HEK293 (cell line): ENCODE measurements at regions not wholly inside any gene's neighbourhood (a gene's known extent, or its start where the extent isn't known, plus 50 kb on each side); places are given as distances from the start of the nearest gene placed in this dataset.

Experiments
- CTCF ChIA-PET: fragments of 350-600 bp; formaldehyde crosslinking; extraction: SDS; loops from one replicate; lab custom pipeline; 2021; ENCODE audit warnings: antibody characterized with exemption; lab: Yijun Ruan, JAX
- POLR2A ChIA-PET: fragments of 300-600 bp; formaldehyde crosslinking; extraction: SDS; loops from one replicate; lab custom pipeline; 2020; ENCODE audit warnings: antibody characterized with exemption, inconsistent platforms; lab: Yijun Ruan, JAX
- H3K27ac ChIP-seq: fragments of 200-500 bp; sonication (Bioruptor generic); 2 replicates; pipeline ENCODE4 v1.5.1; 2014; ENCODE audit warnings: low read depth, low read length, control low read depth, inconsistent platforms; ENCODE audit errors: extremely low read depth
- H3K36me3 ChIP-seq, 2 experiments: fragments of 200-500 bp in 1 of 2; sonication (Bioruptor generic) in 1 of 2; 1 replicate in 1 of 2; 2 replicates in 1 of 2; pipeline ENCODE4 v1.5.1; 2014 to 2017; ENCODE audit warnings: inconsistent platforms in 2 of 2, low read length in 2 of 2; ENCODE audit not compliant: control insufficient read depth in 2 of 2, insufficient read depth in 1 of 2
- H3K4me1 ChIP-seq: fragments of 200-500 bp; sonication (Bioruptor generic); 2 replicates; pipeline ENCODE4 v1.5.1; 2014; ENCODE audit warnings: mild to moderate bottlenecking, low read length, inconsistent platforms; ENCODE audit not compliant: control insufficient read depth, insufficient read depth
- H3K4me3 ChIP-seq: 2 replicates; pipeline ENCODE4 v1.5.1; 2011; ENCODE audit warnings: low read depth, mild to moderate bottlenecking, control low read depth, low read length, moderate library complexity
- H3K9me3 ChIP-seq: fragments of 200-500 bp; sonication (Bioruptor generic); 2 replicates; pipeline ENCODE4 v1.5.1; 2014; ENCODE audit warnings: low read depth, low read length, inconsistent platforms; ENCODE audit not compliant: control insufficient read depth, insufficient read depth
- IKZF3 ChIP-seq: fragments of 450-650 bp; IDR thresholded peaks from 2 replicates; pipeline ENCODE4 v1.5.0; 2018; ENCODE audit warnings: missing biosample characterization, mild to moderate bottlenecking, missing genetic modification characterization, moderate library complexity
- SP2 ChIP-seq: fragments of 450-650 bp; formaldehyde crosslinking; IDR thresholded peaks from 2 replicates; pipeline ENCODE4 v1.5.1; 2016; ENCODE audit warnings: missing biosample characterization, missing genetic modification characterization
- SP3 ChIP-seq: fragments of 450-650 bp; formaldehyde crosslinking; IDR thresholded peaks from 2 replicates; pipeline ENCODE4 v1.5.1; 2016; ENCODE audit warnings: missing biosample characterization, missing genetic modification characterization
- YY2 ChIP-seq: fragments of 450-650 bp; formaldehyde crosslinking; IDR thresholded peaks from 2 replicates; pipeline ENCODE4 v1.5.1; 2016; ENCODE audit warnings: missing biosample characterization, missing genetic modification characterization
- ZBTB1 ChIP-seq: fragments of 450-650 bp; formaldehyde crosslinking; IDR thresholded peaks from 2 replicates; pipeline ENCODE4 v1.5.1; 2016; ENCODE audit warnings: missing biosample characterization, missing genetic modification characterization
- ZBTB17 ChIP-seq: fragments of 450-650 bp; formaldehyde crosslinking; IDR thresholded peaks from 2 replicates; pipeline ENCODE4 v1.5.1; 2016; ENCODE audit warnings: missing biosample characterization, missing genetic modification characterization
- ZBTB21 ChIP-seq: fragments of 450-650 bp; formaldehyde crosslinking; IDR thresholded peaks from 2 replicates; pipeline ENCODE4 v1.5.1; 2017; ENCODE audit warnings: missing biosample characterization, missing genetic modification characterization
- ZFHX2 ChIP-seq: fragments of 450-650 bp; formaldehyde crosslinking; conservative IDR thresholded peaks from 2 replicates; pipeline ENCODE4 v1.5.1; 2016; ENCODE audit warnings: missing biosample characterization, missing genetic modification characterization
- ZNF157 ChIP-seq: fragments of 450-650 bp; formaldehyde crosslinking; IDR thresholded peaks from 2 replicates; pipeline ENCODE4 v1.5.1; 2016; ENCODE audit warnings: missing biosample characterization, missing genetic modification characterization
- ZNF184 ChIP-seq: fragments of 450-650 bp; IDR thresholded peaks from 2 replicates; pipeline ENCODE4 v1.5.1; 2018; ENCODE audit warnings: missing biosample characterization, mild to moderate bottlenecking, missing genetic modification characterization
- ZNF214 ChIP-seq: fragments of 450-650 bp; formaldehyde crosslinking; IDR thresholded peaks from 2 replicates; pipeline ENCODE4 v1.5.1; 2017; ENCODE audit warnings: missing biosample characterization, mild to moderate bottlenecking, missing genetic modification characterization, borderline replicate concordance
- ZNF24 ChIP-seq: fragments of 450-650 bp; formaldehyde crosslinking; IDR thresholded peaks from 2 replicates; pipeline ENCODE4 v1.5.1; 2016; ENCODE audit warnings: missing biosample characterization, missing genetic modification characterization
- ZNF302 ChIP-seq: fragments of 450-650 bp; formaldehyde crosslinking; IDR thresholded peaks from 2 replicates; pipeline ENCODE4 v1.5.1; 2016; ENCODE audit warnings: missing biosample characterization, missing genetic modification characterization, low read depth
- ZNF366 ChIP-seq: fragments of 450-650 bp; formaldehyde crosslinking; conservative IDR thresholded peaks from 2 replicates; pipeline ENCODE4 v1.5.1; 2016; ENCODE audit warnings: missing biosample characterization, missing genetic modification characterization
- ZNF513 ChIP-seq: fragments of 450-650 bp; IDR thresholded peaks from 2 replicates; pipeline ENCODE4 v1.5.1; 2018; ENCODE audit warnings: missing biosample characterization, missing genetic modification characterization
- ZNF596 ChIP-seq: fragments of 450-650 bp; IDR thresholded peaks from 2 replicates; pipeline ENCODE4 v1.5.0; 2018; ENCODE audit warnings: missing biosample characterization, mild to moderate bottlenecking, missing genetic modification characterization, moderate library complexity
- ZNF623 ChIP-seq: fragments of 450-650 bp; formaldehyde crosslinking; IDR thresholded peaks from 2 replicates; pipeline ENCODE4 v1.5.1; 2016; ENCODE audit warnings: missing biosample characterization, missing genetic modification characterization
- ZNF785 ChIP-seq: fragments of 450-650 bp; formaldehyde crosslinking; IDR thresholded peaks from 2 replicates; pipeline ENCODE4 v1.5.1; 2016; ENCODE audit warnings: missing biosample characterization, missing genetic modification characterization
- ZSCAN16 ChIP-seq: fragments of 450-650 bp; formaldehyde crosslinking; IDR thresholded peaks from 2 replicates; pipeline ENCODE4 v1.5.1; 2016; ENCODE audit warnings: missing biosample characterization, missing genetic modification characterization
- TF ChIP-seq, protein P1 (sequence below): fragments of 450-650 bp; formaldehyde crosslinking; IDR thresholded peaks from 2 replicates; pipeline ENCODE4 v1.5.1; 2017; ENCODE audit warnings: missing biosample characterization, missing genetic modification characterization
- TF ChIP-seq, protein P2 (sequence below): fragments of 450-650 bp; formaldehyde crosslinking; IDR thresholded peaks from 2 replicates; pipeline ENCODE4 v1.5.1; 2016; ENCODE audit warnings: missing biosample characterization, missing genetic modification characterization
- TF ChIP-seq, protein P3 (sequence below): fragments of 450-650 bp; formaldehyde crosslinking; IDR thresholded peaks from 2 replicates; pipeline ENCODE4 v1.5.1; 2016; ENCODE audit warnings: missing biosample characterization, missing genetic modification characterization

- Histone ChIP-seq H3K4me3 (no peak overlapping the region), H3K36me3 (no peaks in the 10 kb centered on the region), H3K9me3 (no peaks in the 10 kb centered on the region), H3K27ac (no peak overlapping the region), H3K4me1 (no peaks in the 10 kb centered on the region)
- ChIA-PET POLR2A (no interaction called here), CTCF (no interaction called here)
- TF ChIP-seq, protein P1, sequence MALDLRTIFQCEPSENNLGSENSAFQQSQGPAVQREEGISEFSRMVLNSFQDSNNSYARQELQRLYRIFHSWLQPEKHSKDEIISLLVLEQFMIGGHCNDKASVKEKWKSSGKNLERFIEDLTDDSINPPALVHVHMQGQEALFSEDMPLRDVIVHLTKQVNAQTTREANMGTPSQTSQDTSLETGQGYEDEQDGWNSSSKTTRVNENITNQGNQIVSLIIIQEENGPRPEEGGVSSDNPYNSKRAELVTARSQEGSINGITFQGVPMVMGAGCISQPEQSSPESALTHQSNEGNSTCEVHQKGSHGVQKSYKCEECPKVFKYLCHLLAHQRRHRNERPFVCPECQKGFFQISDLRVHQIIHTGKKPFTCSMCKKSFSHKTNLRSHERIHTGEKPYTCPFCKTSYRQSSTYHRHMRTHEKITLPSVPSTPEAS (tag by site-specific recombination), result no peak
- no peak for TF ChIP-seq ZNF623 (tag by site-specific recombination)
- TF ChIP-seq ZNF785, result no peak
- TF ChIP-seq, protein P2, sequence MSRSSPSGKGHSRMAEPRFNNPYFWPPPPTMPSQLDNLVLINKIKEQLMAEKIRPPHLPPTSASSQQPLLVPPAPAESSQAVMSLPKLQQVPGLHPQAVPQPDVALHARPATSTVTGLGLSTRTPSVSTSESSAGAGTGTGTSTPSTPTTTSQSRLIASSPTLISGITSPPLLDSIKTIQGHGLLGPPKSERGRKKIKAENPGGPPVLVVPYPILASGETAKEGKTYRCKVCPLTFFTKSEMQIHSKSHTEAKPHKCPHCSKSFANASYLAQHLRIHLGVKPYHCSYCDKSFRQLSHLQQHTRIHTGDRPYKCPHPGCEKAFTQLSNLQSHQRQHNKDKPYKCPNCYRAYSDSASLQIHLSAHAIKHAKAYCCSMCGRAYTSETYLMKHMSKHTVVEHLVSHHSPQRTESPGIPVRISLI (tag by site-specific recombination), result no peak
- TF ChIP-seq ZNF513 (tag by site-specific recombination), result no peak
- TF ChIP-seq ZNF24 (tag by site-specific recombination), result no peak
- TF ChIP-seq ZNF596 (tag by site-specific recombination), result no peak
- TF ChIP-seq ZBTB17 (tag by site-specific recombination), result no peak
These were observed 239.2 kb upstream of the PLET1 start for GRCh38 chr11:112499881-112500204.

GRCh38 chr11:112503410-112503809 is 242.8 kb upstream of the PLET1 start:
- H3K4me3 ChIP-seq, result no peak overlapping the region
- H3K9me3 ChIP-seq, result no peaks in the 10 kb centered on the region
- no peak overlapping the region for H3K27ac ChIP-seq
- no peaks in the 10 kb centered on the region for H3K4me1 ChIP-seq
- no peaks in the 10 kb centered on the region for H3K36me3 ChIP-seq
- ChIA-PET CTCF (interaction anchor here (0.7 to 1.4 kb wide), 3 partner anchors 52 to 154 kb away, joined by 3 read pairs; no protein-coding TSS in a partner anchor), POLR2A (no interaction called here)
- TF ChIP-seq ZFHX2 (tag by site-specific recombination) (no peak), ZNF184 (tag by site-specific recombination) (no peak), ZNF214 (tag by site-specific recombination) (no peak), ZSCAN16 (tag by site-specific recombination) (no peak), ZBTB1 (tag by site-specific recombination) (no peak)

- CTCF ChIA-PET, result interaction anchor here (0.8 to 1.4 kb wide), 2 partner anchors 51 to 84 kb away, joined by 3 read pairs; no protein-coding TSS in a partner anchor
- TF ChIP-seq SP2 (tag by site-specific recombination) (no peak), YY2 (tag by site-specific recombination) (no peak), ZNF157 (tag by site-specific recombination) (no peak)
- POLR2A ChIA-PET, result interaction anchor here (0.6 kb wide), 1 partner anchor 223 kb away, joined by 3 read pairs; no protein-coding TSS in a partner anchor
These were observed 243.4 kb upstream of the PLET1 start for GRCh38 chr11:112504056-112504455.

DNA sequence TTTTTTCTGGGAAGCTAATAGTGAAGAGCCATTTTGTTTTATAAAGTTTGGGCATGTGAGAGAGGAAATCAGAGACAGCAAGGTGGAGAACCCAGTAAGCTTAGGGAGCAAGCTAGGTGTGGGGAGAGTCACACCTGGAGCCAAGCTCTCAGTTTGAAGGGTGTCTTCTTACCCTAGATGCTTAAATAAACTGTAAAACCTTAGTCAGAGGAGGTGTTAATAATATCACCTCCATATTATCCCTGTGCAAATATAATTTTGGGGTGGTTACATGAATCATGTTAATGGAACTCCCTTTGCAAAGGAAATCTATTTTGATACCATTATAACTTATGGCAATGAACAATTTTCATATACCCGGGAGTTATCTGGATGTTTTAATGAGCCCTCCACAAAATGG is 246.2 kb upstream of the PLET1 start:
- H3K4me1 ChIP-seq, result no peaks in the 10 kb centered on the region
- ChIA-PET CTCF (interaction anchor here (1.1 kb wide), 1 partner anchor 226 kb away, joined by 4 read pairs; no protein-coding TSS in a partner anchor), POLR2A (no interaction called here)
- no peak for TF ChIP-seq SP3 (tag by site-specific recombination)
- TF ChIP-seq ZNF302 (tag by site-specific recombination), result no peak
- TF ChIP-seq IKZF3 (tag by site-specific recombination), result no peak
- no peak for TF ChIP-seq ZBTB17 (tag by site-specific recombination)
- TF ChIP-seq, protein P3, sequence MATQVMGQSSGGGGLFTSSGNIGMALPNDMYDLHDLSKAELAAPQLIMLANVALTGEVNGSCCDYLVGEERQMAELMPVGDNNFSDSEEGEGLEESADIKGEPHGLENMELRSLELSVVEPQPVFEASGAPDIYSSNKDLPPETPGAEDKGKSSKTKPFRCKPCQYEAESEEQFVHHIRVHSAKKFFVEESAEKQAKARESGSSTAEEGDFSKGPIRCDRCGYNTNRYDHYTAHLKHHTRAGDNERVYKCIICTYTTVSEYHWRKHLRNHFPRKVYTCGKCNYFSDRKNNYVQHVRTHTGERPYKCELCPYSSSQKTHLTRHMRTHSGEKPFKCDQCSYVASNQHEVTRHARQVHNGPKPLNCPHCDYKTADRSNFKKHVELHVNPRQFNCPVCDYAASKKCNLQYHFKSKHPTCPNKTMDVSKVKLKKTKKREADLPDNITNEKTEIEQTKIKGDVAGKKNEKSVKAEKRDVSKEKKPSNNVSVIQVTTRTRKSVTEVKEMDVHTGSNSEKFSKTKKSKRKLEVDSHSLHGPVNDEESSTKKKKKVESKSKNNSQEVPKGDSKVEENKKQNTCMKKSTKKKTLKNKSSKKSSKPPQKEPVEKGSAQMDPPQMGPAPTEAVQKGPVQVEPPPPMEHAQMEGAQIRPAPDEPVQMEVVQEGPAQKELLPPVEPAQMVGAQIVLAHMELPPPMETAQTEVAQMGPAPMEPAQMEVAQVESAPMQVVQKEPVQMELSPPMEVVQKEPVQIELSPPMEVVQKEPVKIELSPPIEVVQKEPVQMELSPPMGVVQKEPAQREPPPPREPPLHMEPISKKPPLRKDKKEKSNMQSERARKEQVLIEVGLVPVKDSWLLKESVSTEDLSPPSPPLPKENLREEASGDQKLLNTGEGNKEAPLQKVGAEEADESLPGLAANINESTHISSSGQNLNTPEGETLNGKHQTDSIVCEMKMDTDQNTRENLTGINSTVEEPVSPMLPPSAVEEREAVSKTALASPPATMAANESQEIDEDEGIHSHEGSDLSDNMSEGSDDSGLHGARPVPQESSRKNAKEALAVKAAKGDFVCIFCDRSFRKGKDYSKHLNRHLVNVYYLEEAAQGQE (tag by site-specific recombination), result no peak
- no peak for TF ChIP-seq ZBTB21 (tag by site-specific recombination)
- no peak for TF ChIP-seq ZNF366 (tag by site-specific recombination)

More at GRCh38 chr11:112504056-112504455, 243.4 kb upstream of the PLET1 start:
- H3K9me3 ChIP-seq, result no peaks in the 10 kb centered on the region
- no peaks in the 10 kb centered on the region for H3K4me1 ChIP-seq
- H3K36me3 ChIP-seq, result no peaks in the 10 kb centered on the region
- no peak overlapping the region for H3K27ac ChIP-seq
- no peak overlapping the region for H3K4me3 ChIP-seq

More for the DNA sequence above, 246.2 kb upstream of the PLET1 start:
- Histone ChIP-seq H3K4me3 (no peak overlapping the region), H3K27ac (no peak overlapping the region), H3K9me3 (no peaks in the 10 kb centered on the region), H3K36me3 (no peaks in the 10 kb centered on the region)
